ENCODE measurements at regions not wholly inside any gene's neighbourhood (a gene's known extent, or its start where the extent isn't known, plus 50 kb on each side); places are given as distances from the start of the nearest gene placed in this dataset.

- DNase-seq (ENCODE audit: low read depth), result no peak
Measured at GRCh38 chr10:27599546-27599945, 95.4 kb downstream of the RAB18 start.

- DNase-seq (ENCODE audit: low read depth), result no peak
Measured at GRCh38 chr10:27600930-27601329, 96.8 kb downstream of the RAB18 start.

GRCh38 chr10:27601503-27601902 lies 97.4 kb downstream of the RAB18 start:
- no peak for DNase-seq (ENCODE audit: low read depth)

GRCh38 chr10:27601946-27602538 lies 97.9 kb downstream of the RAB18 start:
- no peak for DNase-seq (ENCODE audit: low read depth)

GRCh38 chr10:27603104-27603503 lies 99.0 kb downstream of the RAB18 start:
- DNase-seq (ENCODE audit: low read depth), result no peak

GRCh38 chr10:27605318-27605717 lies 101.2 kb downstream of the RAB18 start:
- DNase-seq (ENCODE audit: low read depth), result no peak

GRCh38 chr10:27607591-27607990 lies 103.5 kb downstream of the RAB18 start:
- no peak for DNase-seq (ENCODE audit: low read depth)

GRCh38 chr10:27611236-27611635 lies 107.1 kb downstream of the RAB18 start:
- no peak for DNase-seq (ENCODE audit: low read depth)

GRCh38 chr10:27611744-27612550 lies 107.8 kb downstream of the RAB18 start:
- DNase-seq (ENCODE audit: low read depth), result no peak

GRCh38 chr10:27612551-27613035 lies 108.5 kb downstream of the RAB18 start:
- DNase-seq (ENCODE audit: low read depth), result no peak

- no peak for DNase-seq (ENCODE audit: low read depth)
Measured at GRCh38 chr10:27614776-27615175, 110.7 kb downstream of the RAB18 start.

GRCh38 chr10:27618036-27618615 lies 114.0 kb downstream of the RAB18 start:
- DNase-seq (ENCODE audit: low read depth), result no peak

GRCh38 chr10:27618906-27619305 lies 114.8 kb downstream of the RAB18 start:
- DNase-seq (ENCODE audit: low read depth), result no peak

- no peak for DNase-seq (ENCODE audit: low read depth)
Measured at GRCh38 chr10:27619329-27619728, 115.2 kb downstream of the RAB18 start.

GRCh38 chr10:27620430-27621397 lies 116.6 kb downstream of the RAB18 start:
- DNase-seq (ENCODE audit: low read depth), result peak; percentile 74

GRCh38 chr10:27621461-27621860 lies 117.4 kb downstream of the RAB18 start:
- no peak for DNase-seq (ENCODE audit: low read depth)

- no peak for DNase-seq (ENCODE audit: low read depth)
Measured at GRCh38 chr10:27622596-27622995, 118.5 kb downstream of the RAB18 start.
